ENCODE measurements at regions not wholly inside any gene's neighbourhood (a gene's known extent, or its start where the extent isn't known, plus 50 kb on each side); places are given as distances from the start of the nearest gene placed in this dataset.
"Not testable (repeated sequence)": the region's sequence is repeated elsewhere in the genome, so short reads cannot be mapped to it uniquely, and the experiment has no call there.

DNA sequence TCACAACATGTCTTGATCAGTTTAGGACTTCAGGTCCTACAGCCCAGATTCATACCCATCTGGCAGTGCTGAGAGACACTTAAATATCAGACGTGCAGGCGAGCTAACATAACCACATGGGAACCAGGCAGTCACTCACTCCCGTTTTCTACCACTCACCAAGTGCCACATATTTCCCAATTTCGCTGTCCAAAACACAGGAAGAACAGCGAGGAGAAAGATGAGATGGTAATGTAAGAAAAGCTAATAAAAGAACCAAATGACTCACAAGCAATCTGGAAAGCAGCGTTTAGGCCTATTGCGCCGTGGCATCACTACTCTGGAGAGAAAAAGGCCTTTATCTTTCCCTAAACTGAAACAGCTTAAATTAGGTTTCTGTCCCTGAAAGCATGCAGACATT lies 647.8 kb upstream of the SLC39A10 start:
- DNase-seq (ENCODE audit: low read depth), result peak; percentile 25

DNA sequence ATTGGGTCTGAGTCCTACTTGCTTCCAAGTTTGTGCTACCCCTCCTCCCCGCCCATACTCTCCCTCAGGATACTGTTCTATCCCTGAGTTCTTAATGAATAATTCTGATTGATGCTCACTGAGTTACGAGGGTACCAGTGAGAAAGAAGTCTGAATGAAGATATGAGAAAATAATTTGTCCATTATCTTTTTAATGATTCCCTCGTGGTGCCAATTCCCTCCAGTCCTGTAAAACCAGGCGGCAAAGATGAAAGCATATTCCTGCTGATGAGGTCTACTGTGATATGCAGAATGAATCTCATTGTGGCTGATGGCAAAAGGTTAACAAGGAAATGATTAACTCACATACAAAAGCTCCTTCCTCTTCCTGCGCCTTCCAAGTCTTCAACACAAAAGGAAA lies 650.2 kb upstream of the SLC39A10 start:
- DNase-seq (ENCODE audit: low read depth), result no peak

- DNase-seq (ENCODE audit: low read depth), result no peak
Observed at GRCh38 chr2:195003881-195004471, 653.0 kb upstream of the SLC39A10 start.

DNA sequence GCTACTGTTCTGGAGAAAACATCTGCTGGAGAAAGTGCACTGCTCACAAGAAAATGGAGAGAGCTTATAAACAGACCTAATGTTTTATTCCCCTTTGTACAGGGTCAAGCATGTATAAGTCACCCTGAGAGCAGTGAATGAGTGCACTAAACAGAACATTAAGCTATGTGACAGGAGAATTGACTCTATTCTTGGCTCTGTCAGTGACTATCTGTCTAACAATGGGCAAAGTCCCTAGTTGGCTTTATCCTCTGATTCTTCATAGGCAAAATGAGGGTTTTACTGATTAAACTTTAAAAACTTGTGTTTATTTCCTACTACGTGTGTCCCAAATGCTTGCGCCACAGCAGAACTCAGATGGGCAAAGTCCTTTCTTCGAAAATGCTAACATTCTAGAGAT lies 655.1 kb upstream of the SLC39A10 start:
- no peak for DNase-seq (ENCODE audit: low read depth)

DNA sequence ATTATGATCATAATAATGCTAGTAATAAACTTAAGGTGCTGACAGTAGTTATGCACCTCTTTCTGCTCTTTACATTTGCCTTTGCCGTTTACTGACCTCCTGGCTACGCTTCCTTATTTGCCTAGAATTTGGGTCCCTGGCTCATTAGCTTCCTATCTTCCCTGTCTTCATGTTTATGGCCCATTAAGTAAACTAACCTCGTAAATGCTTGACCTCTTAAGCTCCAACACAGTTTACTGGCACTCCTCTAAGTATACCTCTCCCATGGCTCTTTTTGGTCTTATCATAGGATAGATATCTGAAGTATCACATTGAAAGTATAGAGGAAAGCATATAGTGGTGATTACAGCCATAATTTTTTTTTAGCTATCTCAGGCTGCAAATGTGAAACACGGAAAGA lies 657.3 kb upstream of the SLC39A10 start:
- DNase-seq (ENCODE audit: low read depth), result no peak

DNA sequence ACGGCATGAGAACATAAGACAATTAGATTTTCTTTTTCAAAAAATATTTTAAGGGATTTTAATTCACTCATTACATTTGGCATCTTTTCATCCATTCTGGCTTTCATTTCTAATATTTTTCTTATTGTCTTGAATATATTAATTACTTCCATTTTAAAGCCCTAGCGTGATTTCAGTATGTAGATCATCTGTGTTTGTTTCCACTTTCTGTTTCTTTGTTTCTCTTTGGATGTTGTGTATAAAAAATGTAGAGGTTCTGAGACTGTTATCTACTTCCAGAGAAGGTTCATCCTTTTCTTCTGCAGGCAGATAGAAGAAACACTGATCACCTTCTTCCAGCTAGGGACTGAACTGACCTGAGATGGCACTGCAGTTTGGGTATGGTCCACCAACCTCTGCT lies 664.4 kb upstream of the SLC39A10 start:
- no peak for DNase-seq (ENCODE audit: low read depth)

- no peak for DNase-seq (ENCODE audit: low read depth)
Observed at GRCh38 chr2:194985258-194985657, 671.8 kb upstream of the SLC39A10 start.

DNA sequence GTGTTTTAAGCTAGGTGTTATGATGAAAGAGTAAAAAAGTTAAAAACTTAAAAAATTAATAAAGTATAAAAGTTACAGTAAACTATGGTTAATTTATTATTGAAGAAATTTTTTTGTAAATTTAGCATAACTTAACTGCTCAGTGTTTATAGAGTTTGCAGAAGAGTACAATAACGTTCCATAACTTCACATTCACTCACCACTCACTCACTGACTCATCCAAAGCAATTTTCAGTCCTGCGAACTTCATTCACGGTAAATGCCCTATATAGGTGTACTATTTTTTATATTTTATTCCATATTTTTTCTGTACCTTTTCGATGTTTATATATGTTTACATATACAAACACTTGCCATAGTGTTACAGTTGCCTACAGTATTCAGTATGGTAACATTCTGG lies 694.8 kb upstream of the SLC39A10 start:
- DNase-seq (ENCODE audit: low read depth), result no peak

GRCh38 chr2:194954218-194954617 lies 702.8 kb upstream of the SLC39A10 start:
- no peak for DNase-seq (ENCODE audit: low read depth)

- no peak for DNase-seq (ENCODE audit: low read depth)
Observed at GRCh38 chr2:194946826-194947225, 710.2 kb upstream of the SLC39A10 start.

- DNase-seq (ENCODE audit: low read depth), result no peak
Observed at GRCh38 chr2:194938066-194938465, 719.0 kb upstream of the SLC39A10 start.

DNA sequence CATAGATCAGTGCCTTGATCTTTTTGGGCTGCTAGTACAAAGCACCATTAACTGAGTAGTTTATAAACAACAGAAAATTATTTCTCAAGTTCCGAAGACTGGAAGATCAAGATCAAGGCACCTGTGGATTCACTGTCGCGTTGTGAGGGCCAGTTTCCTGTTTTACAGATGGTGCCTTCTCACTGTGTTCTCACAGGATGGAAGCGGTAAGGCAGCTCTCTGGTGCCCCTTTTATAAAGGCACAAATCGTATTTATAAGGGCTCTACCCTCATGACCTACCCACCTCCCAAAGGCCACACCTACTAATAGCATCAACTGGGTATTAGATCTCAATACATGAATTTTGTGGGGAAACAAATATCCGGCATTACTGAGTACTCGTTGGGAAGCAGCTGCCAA lies 729.5 kb upstream of the SLC39A10 start:
- no peak for DNase-seq (ENCODE audit: low read depth)

DNA sequence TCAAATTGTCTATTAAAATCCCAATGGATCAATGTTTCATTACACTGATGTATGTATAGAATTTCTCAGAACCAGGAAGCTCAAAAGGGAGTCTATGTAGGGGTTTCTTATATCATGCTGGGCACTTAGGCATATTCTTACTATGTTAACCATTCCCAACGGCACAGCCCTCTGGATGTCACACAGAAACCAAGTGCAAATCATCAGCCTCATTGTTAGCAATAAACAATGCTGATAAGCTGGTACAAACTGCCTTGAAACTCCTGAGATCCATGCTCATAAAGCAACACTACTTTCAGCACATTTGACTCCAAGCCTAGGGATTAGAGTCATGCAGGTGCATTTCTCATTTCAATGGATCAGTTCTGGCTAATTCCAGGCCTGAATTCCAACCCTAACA lies 730.2 kb upstream of the SLC39A10 start:
- no peak for DNase-seq (ENCODE audit: low read depth)

- no peak for DNase-seq (ENCODE audit: low read depth)
Observed at GRCh38 chr2:194925742-194926141, 731.3 kb upstream of the SLC39A10 start.

- DNase-seq (ENCODE audit: low read depth), result no peak
Observed at GRCh38 chr2:194917519-194917918, 739.5 kb upstream of the SLC39A10 start.

DNA sequence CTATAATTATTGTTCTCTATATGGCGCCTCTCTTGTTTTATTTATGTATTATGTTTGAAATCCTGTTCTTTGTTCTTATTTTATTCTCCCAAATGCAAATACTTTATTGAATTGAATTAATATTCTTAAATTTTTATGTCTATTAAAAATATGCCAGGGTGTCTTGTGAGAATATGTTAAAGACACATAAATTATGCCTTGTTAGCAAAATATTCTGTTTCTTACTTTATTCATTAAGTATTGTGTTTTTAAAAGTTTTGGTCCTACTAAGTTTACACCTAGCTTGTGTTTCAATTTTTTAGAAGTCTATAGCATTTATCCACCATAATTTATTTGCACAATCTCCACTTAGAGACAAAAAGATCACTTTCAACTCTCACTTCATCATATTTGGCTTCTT lies 741.5 kb upstream of the SLC39A10 start:
- DNase-seq (ENCODE audit: low read depth), result no peak

DNA sequence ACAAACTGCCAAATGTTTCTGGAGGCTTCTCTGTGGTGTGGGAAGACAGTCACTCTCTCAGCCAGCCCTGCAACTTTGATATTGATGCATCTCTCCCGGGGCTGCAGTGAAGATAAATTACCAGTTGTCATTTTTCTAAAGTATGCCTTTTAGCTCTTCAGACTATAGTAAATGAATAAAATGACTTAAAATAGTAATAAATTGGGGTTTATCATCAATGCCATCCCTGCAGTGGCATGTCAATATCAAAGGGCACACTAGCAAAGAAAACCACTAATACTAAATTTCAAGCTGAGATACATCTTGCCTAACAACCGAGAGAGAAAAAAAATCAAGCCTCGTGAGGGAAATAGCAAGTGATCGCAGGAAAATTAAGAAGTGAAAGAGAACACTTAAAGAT lies 749.5 kb upstream of the SLC39A10 start:
- DNase-seq (ENCODE audit: low read depth), result no peak

DNA sequence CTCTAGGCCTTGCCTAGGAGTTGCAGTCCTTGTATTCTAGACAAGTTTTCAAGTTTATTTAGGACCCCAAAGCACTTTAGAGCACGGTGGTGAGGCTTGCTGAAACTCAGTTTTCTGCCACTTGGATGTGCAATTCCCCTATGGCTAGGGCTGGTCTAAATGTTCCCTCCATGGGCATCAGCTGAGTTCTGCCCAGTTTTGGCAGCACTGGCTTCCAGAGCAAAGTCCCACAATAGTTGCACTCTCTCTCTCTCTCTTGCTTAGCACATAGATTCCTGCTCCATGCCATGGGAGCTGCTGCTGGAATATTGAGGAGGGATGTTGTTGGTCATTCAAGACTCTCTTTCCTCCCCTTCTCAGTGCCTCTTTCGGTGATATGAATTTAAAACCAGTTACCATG lies 760.2 kb upstream of the SLC39A10 start:
- no peak for DNase-seq (ENCODE audit: low read depth)

DNA sequence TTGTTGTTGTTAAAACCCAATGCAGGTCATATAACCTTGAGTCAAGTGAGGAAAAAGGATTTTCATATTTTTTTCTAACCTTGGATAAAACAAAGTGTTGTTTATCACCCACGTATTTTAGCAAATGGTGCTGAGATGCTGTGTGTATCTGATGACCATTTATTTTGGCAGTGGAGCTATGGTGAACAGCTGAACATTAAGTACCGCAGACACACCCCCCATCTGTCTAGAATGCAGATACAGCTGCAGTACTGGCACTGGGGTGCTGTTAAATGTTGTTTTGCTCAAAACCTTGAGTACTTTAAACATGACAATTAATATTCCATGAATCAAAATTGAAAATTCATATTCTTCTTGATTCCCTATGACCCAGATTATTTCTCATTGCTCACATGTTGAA lies 773.3 kb upstream of the SLC39A10 start:
- DNase-seq (ENCODE audit: low read depth), result no peak

DNA sequence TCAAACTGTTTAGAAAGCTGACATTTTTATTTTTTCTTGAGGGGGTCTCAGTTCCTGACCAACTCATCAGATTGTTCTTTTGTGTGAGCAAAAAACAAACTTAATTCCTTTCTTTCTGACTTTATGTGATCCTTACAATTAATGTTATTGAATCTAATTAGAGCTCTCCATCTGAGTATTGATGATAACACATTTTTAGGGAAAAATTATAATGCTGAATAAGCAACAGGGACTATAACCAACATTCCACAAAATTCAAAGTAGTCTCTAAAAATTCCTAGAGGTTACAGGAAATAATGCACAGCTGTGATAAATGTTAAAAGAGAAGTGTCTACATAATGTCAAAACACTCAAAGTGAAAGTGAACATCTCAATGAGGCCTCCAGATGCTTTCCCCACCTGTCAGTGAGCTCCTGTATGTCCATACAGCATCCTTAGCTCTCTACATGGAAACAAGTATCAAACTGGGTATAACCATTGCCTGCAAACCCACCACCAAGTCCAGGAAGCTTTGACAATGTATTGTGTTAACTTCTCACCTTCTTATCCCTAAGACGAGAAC lies 786.0 kb upstream of the SLC39A10 start:
- no peak for DNase-seq (ENCODE audit: low read depth)

- DNase-seq (ENCODE audit: low read depth), result peak; percentile 26
Observed at GRCh38 chr2:194867328-194867727, 789.7 kb upstream of the SLC39A10 start.

DNA sequence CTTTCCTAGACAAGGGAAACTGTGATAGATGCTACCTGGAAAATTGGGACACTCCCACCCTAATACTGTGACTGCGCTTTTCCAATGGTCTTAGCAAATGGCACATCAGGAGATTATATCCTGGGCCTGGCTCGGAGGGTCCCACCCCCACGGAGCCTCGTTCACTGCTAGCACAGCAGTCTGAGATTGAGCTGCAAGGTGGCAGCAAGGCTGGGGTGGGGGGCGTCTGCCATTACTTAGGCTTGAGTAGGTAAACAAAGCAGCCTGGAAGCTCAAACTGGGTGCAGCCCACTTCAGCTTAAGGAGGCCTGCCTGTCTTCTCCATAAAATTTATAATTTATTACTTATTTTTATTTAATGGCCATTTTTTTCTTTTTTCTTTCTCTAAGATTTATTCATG lies 802.1 kb upstream of the SLC39A10 start:
- no peak for DNase-seq (ENCODE audit: low read depth)

- no peak for DNase-seq (ENCODE audit: low read depth)
Observed at GRCh38 chr2:194842871-194843270, 814.2 kb upstream of the SLC39A10 start.

DNA sequence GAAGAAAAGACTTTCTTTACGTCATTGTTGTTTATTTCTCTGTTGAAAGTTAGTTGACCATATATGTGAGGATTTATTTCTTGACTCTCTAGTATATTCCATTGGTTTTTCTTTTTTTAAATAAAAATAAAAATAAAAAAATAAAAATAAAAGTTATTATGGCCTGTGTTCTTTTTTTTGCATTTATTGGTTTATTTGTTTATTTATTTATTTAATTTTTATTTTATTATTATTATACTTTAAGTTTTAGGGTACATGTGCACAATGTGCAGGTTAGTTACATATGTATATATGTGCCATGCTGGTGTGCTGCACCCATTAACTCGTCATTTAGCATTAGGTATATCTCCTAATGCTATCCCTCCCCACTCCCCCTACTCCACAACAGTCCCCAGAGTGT lies 822.7 kb upstream of the SLC39A10 start:
- not testable (repeated sequence) for DNase-seq (ENCODE audit: low read depth)
